Fibroblast of villous mesenchyme (primary cell): ENCODE measurements at regions not wholly inside any gene's neighbourhood (a gene's known extent, or its start where the extent isn't known, plus 50 kb on each side); places are given as distances from the start of the nearest gene placed in this dataset.

Experiments used
- DNase-seq: peaks from one replicate; pipeline ENCODE4 v3.0.0-alpha.2; 2010; ENCODE audit warnings: low read depth
- H3K4me3 ChIP-seq: 2 replicates; pipeline ENCODE4 v1.5.1; 2011; ENCODE audit warnings: low read depth, mild to moderate bottlenecking, low read length
- CTCF ChIP-seq: IDR thresholded peaks from 2 replicates; pipeline ENCODE4 v1.5.1; 2012; ENCODE audit warnings: low read depth, mild to moderate bottlenecking, low read length; ENCODE audit not compliant: insufficient read depth

DNA sequence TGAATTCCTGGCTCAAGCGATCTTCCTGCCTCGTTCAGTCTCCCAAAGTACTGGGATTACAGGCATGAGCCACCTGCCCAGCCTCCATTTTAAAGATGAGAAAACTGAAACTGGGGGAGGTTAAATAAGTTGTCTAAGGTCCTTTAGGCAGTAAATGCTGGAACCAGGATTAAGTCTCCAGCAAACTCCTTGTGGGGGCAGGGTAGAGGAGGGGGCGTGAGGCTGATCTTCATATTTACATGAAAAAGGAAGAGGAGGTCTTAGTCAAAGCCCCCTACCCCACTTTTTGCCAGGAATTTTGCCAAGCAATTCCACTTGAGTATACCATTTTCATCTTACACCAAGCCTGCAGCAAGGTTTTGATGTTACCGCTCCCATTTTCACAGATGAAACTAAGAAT is 76.6 kb upstream of the NR4A3 start:
- H3K4me3 ChIP-seq = no peak overlapping the region
- TF ChIP-seq CTCF = no peak
- no peak for DNase-seq

GRCh38 chr9:99746406-99746805 is 75.3 kb upstream of the NR4A3 start:
- DNase-seq = no peak
- TF ChIP-seq CTCF = no peak

DNA sequence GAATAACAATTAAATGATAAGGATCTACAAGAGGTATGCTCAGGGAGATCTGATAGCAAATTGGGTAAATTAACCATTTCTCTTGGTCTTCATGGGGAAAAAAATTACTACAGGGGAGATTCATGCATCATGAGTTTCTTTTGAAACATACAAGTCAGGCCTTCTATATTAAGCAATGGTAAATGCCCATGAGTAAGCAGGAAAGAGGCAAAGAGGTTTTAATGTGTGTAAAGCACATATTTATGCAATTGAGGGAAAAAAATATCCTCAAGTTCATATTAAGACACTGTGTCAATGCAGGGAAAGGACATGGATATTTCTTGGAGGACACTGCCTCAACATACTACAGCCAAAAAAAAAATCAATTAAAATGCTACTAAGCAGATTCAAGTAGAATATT is 73.4 kb upstream of the NR4A3 start:
- DNase-seq = no peak
- H3K4me3 ChIP-seq = no peak overlapping the region
- TF ChIP-seq CTCF = no peak

More at GRCh38 chr9:99746406-99746805, 75.3 kb upstream of the NR4A3 start:
- H3K4me3 ChIP-seq = no peak overlapping the region

- TF ChIP-seq CTCF = no peak
- peak; percentile 5 for DNase-seq
- no peak overlapping the region for H3K4me3 ChIP-seq
Measured at GRCh38 chr9:99748676-99749075, 73.0 kb upstream of the NR4A3 start.

- no peak overlapping the region for H3K4me3 ChIP-seq
- TF ChIP-seq CTCF = no peak
- no peak for DNase-seq
Measured at GRCh38 chr9:99749641-99750040, 72.0 kb upstream of the NR4A3 start.

DNA sequence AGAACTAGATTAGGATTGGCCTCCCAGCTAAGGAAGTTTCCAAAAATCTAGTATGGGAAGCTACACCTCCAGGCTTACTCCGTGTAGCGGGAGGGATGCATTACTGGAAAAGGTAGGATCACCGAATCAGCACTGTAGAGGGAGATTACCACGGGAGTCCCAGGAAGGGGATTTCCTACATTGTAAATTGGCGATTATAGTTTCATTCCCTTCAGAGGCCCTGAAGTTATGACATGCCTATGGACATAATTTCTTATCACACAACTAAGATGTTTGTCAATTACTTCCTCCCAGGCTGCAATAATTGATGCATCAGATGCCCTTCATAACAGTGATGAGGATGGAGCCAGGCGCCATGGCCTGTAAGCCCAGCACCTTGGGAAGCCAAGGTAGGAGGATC is 71.2 kb upstream of the NR4A3 start:
- TF ChIP-seq CTCF = no peak
- no peak for DNase-seq
- H3K4me3 ChIP-seq = no peak overlapping the region

DNA sequence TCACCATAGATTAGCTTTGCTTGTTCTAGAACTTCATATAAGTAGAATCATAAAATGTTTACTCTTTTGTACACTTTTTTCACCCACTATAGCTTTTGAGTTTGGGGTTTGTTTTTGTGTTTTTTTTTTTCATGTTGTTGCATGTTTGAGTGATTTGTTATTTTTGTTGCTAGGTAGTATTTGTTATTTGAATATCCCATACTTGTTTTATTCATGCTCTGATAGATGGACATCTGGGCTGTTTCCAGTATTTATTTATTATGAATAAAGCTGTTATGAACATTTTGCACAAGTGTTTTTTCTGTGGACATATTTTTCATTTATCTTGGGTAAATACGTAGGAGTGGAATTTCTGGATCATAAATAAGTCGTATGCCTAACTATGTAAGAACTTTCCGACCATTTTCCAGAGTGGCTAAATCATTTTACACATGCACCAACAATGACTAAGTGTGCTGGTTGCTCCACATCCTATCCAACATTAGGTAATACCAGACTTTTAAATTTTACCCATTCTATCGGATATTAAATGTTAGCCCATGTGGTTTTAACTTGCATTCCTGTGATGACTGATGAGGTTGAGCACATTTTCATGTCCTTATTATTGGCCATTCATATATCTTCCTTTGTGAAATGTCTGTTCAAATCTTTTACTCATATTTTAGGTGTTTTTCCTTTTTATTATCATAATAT is 69.1 kb upstream of the NR4A3 start:
- no peak overlapping the region for H3K4me3 ChIP-seq
- no peak for TF ChIP-seq CTCF
- peak; percentile 63 for DNase-seq
